Islet of Langerhans (tissue), 1 donor: ENCODE measurements at regions not wholly inside any gene's neighbourhood (a gene's known extent, or its start where the extent isn't known, plus 50 kb on each side); places are given as distances from the start of the nearest gene placed in this dataset.
"Not testable (repeated sequence)": the region's sequence is repeated elsewhere in the genome, so short reads cannot be mapped to it uniquely, and the experiment has no call there.

Experiments used
- FAIRE-seq: peaks from one replicate; lab custom pipeline; 2011; peaks lifted over from hg19 to GRCh38; lab: Jason Lieb, UNC

DNA sequence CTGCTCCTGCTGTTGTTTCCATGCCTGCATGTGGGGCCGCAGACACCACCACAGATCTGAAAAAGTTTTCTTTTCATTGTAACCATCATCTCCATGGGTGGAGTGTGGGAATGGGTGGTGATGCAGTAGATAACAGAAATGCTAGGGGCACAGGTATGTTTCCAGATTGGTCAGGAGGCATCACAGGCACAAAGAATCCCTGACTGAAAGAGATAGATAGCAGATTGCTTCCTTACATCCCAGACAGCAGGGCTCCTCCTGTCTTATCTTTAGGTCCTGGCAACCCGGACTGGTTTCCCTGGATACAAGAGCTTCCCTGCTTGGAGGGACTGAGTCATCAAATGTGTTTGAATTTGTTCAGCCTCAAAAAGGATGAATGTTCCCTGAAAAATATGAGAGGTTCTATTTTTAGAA is 1937.6 kb downstream of the PCDH9 start:
- FAIRE-seq: peak; percentile 93

DNA sequence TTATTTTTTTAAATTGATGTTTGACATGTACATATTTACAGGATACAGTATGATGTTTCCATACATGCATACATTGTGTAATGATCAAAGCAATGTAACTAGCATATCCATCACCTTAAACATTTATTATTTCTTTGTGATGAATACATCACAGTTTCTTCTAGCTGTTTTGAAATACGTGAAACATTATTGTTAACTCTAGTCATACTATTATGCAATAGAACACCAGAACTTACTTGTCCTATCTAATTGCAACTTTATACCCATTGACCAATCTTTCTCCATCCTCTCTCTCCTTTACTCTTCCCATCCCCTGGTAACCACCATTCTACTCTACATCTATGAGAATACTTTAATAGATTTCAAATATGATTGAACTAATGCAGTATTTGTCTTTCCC is 1942.7 kb downstream of the PCDH9 start:
- no peak for FAIRE-seq

DNA sequence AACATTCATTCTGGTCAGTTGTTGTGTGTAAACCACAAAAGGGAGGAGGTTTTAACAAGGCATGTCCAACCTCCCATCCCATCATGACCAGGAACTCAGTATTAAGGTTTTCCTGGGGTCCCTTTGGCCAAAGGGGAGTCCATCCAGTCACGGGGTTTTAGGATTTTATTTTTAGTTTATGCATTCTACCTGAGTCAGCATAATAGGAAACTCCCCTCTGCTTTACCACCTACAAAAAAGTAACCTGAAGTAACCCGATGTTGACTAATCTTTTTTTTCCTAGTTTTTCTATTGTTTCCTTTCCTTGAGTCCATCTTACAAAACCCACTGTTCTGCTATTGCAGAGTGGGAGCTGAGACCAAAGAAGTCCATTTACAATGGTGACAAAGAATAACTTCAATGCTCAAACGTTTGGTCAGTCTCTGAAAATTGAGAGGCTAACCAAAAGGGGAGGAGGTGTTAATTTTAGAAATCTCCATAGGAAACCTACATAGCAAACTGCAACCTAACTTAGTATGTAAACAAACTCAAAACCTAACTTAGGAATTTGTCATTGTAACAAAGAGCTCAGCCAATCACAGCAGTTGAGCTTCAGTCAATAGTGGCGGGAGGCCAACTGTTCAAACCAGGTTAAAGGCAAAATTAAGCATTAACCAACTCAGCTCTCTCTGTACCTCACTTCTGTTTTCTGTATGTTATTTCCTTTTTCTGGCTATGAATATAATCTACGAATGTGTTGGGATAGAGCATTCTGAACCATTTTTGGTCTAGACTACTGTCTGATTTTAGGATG is 1954.1 kb downstream of the PCDH9 start:
- FAIRE-seq: no peak

DNA sequence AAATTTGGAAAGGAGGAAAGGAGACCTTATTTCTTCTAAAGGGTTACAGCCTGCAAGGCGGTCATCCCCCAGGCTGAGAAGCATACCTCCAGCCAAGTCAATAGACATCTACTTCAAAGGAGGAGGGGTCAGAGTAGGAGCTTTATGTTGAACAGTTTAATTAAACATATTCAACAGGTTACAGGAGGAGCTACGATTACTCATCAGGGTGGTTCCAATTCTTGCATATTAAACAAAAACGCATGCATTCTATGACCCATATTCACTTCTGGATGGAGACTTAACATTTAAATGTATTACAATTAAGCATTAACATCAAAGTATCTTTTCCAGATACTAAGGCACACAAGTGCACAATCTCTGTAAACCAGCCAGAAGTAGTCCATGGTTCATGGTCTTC is 1955.0 kb downstream of the PCDH9 start:
- FAIRE-seq: no peak

DNA sequence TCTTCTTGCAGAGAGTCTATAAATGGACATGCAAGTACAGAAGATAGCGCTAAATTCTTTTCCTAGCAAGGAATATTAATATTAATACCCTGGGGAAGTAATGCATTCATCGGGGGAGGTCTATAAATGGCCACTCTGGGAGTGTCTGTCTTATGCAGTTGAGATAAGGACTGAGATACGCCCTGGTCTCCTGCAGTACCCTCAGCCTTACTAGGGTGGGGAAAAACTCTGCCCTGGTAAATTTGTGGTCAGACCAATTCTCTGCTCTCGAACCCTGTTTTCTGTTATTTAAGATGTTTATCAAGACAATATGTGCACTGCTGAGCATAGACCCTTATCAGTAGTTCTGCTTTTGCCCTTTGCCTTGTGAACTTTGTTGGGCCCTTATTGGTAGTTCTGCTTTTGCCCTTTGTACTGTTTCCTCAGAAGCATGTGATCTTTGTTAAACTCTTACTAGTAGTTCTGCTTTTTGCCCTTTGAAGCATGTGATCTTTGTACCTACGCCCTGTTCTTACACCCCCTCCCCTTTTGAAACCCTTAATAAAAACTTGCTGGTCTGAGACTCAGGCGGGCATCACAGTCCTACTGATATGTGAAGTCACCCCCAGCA is 1956.2 kb downstream of the PCDH9 start:
- not testable (repeated sequence) for FAIRE-seq

DNA sequence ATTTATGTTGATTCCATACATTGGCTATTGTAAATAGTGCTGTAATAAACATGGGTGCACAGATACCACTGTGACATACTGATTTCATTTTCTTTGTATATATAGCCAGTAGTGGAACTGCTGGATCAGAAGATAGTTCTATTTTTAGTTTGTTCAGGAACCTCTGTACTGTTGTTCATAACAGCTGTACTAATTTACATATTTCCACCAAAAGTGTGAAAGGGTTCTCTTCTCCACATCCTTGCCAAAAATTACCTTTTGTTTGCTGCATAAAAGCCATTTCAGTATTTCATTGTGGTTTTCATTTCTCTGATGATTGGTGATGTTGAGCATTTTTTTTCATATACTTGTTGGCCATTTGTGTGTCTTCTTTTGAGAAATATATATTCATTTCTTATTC is 1962.1 kb downstream of the PCDH9 start:
- no peak for FAIRE-seq

DNA sequence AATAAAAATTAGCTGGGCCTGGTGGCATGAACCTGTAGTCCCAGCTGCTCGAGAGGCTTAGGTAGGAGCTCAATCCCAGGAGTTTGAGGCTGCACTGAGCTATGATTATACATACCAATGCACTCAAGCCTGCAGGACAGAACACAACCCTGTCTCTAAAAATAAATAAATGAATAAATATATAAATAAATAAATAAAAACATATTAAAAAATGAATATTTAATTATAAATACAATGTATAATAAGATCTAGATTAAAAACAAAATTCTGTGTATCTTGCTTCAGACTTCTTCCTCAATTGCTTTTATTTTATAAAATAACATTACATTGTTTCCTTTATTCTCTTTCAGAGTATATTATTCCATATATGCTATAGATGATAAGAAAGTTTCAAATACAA is 1964.1 kb downstream of the PCDH9 start:
- FAIRE-seq: peak; percentile 17

DNA sequence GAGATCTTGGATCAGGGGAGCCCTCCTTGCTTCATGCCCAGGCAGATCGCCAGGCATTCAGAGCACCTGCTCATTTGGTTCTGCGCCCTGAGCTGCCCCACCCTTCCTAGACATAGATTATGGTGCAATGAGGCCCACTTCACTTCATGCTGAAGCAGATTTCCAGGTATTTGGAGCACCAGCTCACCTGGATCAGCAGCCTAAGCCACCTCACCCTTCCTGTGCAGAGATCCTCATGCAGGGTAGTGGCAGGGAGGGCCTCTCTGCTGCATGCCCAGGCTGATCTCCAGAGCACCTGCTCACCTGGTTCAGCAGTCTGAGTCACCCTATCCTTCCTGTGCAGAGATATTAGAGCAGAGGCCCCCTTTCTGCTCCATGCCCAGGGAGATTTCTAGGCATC is 1966.1 kb downstream of the PCDH9 start:
- FAIRE-seq: no peak

DNA sequence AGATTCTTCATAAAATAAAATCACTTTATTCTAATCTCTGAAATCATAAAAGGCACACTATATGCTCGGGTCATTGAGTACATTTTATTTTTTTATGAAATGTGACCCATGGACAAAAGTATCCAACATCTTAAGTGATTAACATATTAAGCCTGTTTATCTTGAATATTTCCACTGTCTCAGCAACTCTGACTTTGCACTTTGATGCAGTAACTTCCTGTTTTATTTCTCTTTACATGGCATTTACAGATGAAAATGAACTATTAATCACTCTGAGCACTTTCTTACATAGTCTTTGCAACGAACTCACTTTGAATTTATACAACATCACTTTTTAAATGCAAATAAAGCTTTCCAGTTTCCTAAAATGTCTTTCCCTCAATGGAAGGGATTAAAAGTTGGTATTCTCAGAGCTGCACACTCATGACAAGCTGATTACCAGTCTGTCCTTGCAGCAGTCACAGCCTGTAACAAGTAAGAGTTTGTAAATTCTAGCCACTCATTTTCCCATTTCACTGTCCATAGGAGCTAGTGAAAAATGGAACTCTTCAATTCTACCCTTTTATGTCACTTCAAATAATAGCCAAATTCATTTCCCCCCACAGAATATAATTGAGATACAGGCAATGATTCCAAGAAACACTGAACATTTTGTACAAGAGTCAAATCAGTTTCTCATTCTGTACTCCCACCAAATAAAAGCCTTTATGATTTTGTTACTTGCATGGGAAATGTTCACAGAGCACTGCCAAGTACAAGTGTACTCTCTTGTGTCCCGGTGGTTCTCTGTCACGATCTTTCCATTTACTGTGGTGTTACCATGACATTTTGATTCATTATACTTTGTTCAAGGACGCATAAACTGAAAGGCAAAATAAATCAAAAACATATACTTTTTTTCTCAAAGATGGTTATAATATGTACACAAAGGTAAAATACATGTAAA is 1968.9 kb downstream of the PCDH9 start:
- no peak for FAIRE-seq

DNA sequence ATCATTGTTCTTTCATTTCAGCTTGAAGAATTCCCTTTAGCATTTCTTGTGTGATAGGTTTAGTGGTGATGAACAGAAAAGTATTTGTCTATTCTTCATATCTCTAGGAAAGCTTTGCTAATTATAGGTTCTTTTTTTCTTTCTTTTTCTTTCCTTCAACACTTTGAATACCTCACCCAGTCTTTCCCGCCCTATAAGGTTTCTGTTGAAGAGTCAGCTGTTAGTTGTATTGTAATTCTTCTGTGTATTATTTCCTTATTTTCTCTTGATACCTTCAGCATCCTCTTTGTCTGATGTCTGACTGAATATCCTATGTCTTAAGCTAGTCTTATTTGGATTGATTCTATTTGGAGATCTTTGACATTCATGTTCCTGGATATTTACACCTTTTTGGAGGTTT is 1989.4 kb downstream of the PCDH9 start:
- no peak for FAIRE-seq

DNA sequence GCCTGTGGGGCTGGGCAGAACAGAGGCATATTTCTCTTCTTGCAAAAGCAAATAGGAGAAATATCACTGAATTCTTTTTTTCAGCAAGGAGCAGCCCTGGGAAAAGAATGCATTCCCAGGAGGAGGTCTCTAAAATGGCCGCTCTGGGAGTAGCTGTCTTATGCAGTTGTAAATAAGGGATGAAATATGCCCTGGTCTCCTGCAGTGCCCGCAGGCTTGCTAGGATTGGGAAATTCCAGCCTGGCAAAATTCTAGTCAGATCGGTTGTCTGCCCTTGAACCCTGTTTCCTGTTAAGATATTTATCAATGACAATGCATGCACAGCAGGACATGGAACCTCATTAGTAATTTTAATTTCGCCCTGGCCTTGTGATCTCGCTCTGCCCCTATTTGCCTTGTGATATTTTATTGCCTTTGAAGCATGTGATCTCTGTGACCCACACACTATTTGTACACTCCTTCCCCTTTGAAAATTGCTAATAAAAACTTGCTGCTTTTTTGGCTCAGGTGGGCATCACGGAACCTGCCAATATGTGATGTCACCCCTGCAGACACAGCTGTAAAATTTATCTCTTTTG is 1993.2 kb downstream of the PCDH9 start:
- FAIRE-seq: no peak

DNA sequence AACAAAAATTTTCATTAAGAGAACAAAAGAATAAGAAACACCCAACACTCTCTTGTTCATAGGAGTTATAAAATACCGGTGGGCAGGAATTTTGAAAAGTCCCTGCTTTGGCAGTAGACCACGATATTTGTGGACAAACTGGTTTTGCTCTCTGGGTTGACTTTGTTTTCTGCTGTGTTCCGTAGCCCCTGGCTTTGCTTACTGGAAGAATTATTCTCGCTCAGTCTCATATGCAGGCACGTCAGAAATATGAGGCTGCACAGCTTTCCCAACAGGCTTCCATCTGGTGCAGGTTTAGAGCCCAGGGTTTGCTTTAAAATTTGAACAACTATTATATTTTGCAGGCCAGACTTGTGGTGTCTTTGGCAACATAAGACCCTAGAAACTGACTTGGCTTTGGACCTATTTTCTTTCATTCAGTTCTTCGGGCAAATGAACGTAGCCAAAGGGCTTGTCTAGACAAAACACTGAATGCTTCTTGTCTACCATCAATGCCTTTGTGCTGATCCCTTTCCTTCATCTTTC is 2012.6 kb downstream of the PCDH9 start:
- FAIRE-seq: no peak

DNA sequence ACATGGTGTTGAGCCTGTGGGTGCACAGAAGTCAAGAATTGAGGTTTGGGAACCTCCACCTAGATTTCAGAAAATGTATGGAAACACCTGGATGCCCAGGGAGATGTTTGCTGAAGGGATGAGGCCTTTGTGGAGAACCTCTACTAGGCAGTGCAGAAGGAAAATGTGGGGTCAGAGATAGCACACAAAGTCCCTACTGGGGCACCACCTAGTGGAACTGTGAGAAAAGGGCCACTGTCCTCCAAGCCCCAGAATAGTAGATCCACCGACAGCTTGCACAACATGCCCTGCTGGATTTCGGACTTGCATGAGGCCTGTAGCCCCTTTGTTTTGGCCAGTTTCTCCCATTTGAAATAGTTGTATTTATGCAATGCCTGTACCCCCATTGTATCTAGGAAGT is 2027.3 kb downstream of the PCDH9 start:
- not testable (repeated sequence) for FAIRE-seq

DNA sequence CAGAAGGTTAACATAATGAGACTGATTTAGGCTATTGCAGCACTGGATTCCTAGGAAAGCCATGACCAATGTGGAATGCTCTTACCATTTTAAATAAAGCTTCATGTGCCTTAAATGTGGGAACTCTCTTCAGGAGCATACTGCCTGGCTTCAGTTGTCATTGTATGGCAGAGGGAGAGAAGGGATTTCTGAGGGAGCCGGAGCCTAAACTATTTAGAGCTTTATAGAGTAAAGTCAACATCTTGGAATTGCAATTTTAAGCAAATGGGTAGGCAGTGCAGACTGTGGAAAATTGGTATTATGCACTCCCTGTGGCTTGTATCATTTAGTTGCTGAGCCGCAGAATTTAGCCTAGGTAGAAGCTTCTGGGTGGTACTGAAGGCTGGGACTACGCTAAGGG is 2041.4 kb downstream of the PCDH9 start:
- FAIRE-seq: no peak

DNA sequence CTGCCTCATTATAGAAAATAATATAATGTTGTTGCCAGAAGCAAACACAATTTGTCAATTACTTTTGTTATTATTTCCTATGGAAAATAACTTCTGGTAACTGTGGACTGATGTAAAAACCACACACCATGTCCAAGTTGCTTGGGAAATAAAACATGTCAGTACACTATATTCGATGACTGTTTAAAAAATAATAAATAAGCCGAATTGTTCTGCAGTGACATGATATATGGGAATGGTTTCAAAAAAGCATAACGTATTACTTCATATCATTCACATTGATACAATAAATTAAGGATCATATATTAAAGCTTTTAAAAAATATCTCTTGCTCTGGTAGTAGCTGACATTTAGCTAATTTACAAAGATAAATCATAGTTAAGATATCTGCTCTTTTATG is 2062.1 kb downstream of the PCDH9 start:
- FAIRE-seq: no peak

DNA sequence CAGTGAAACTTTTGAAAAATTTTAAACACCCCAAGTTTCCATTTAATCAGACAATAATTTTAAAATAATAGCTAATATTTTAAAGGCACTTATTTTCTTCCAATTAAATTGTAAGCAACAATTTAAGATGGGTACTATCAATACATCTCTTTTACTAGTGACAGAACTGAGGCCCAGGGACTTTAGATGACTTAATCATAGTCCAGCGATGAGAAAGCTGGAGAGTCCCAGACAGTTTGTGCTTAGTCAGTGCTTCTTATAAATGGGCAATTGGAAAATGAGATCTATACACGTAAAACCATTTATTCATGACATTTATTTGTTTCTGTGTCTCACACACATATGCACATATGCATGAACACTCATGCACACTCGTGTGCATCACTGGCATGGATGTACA is 2063.5 kb downstream of the PCDH9 start:
- no peak for FAIRE-seq

DNA sequence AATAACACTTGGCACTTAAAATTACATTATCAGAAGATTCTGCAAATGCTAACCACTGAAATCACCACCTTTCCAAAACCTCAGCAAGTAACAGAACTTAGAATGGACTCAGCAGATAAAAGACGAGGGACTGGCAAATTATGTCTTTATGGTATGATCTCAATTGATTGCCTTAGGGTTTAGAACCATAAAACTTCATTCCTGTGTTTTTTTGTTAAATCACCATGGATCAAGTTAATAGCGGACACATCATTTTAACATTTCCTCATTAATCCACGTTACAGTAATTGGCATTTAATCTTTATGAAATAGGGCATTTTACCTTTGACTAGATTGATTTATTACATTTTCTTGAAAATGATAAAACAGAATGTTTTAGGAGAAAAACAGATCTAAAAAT is 2070.3 kb downstream of the PCDH9 start:
- no peak for FAIRE-seq

DNA sequence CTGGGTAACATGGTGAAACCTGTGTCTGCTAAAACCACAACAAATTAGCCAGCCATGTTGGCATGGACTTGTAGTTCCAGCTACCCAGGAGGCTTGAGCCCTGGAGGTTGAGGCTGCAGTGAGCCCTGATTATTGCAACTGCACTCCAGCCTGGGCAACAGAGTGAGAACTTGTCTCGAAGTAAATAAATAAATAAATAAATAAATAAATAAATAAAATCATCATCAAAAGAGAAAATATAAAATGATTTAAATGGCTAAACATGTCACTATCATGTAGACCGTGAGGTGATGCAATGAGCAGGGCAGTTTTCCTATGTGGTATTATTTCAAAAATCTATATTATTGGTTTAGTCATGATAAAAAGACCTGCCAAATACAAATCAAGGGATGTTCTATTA is 2074.3 kb downstream of the PCDH9 start:
- FAIRE-seq: no peak

DNA sequence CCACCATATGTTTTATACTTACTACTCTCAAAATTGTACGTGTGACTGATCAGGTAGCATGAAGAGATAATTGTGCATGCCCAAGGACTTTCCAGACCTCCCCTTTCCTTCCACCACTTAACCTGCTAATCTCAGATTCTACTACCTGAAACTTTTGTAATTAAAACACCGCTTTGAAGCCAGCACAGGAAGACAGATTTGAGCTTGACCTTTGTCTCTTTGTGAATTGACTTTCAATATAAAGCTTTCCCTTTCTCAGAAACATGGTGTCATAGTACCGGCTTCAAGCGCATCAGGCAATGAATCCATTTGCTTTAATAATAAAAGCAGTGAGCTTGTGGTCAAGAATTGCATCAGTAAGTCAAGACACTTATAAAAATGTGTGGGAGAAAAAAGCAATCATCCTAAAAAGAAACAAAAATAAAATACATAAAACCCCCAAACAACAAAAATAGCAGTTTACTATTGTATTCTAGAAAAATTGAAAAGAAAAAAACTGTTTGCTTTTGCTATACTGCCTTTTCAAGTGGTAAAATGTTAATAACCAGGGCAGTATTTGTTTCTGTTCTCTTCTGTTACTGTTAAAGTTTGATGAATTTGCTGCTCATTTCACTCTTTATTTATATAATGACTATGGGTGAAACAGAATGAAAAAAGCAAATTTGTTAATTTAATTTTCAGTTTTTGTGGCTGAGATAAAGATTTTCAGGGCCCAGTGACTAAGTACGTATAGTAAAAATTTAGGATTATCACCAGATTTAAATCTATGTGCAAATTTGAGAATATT is 2075.3 kb downstream of the PCDH9 start:
- no peak for FAIRE-seq

DNA sequence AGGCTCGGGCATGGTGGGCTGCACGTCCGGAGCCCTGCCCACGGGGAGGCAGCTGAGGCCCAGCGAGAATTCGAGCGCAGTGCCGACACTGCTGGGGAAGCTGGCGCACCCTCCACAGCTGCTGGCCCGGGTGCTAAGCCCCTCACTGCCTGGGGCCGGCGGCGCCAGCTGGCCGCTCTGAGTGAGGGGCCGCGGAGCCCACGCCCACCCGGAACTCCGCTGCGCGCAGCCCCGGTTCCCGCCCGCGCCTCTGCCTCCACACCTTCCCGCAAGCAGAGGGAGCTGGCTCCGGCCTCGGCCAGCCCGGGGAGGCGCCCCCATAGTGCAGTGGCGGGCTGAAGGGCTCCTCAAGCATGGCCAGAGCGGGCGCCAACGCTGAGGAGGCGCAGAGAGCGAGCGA is 2080.4 kb downstream of the PCDH9 start:
- no peak for FAIRE-seq

DNA sequence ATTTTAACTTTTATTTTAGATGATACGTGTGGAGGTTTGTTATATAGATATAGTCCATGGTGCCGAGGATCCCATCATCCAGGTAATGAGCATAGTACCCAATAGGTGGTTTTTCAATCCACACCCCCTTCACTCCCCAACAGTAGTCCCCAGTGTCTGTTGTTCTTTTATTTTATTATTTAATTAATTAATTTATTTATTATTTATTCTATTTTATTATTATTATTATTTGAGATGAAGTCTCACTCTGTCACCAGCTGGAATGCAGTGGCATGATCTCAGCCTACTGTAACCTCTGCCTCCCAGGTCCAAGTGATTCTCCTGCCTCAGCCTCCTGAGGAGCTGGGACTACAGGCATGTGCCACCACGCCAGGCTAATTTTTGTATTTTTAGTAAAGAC is 2086.2 kb downstream of the PCDH9 start:
- FAIRE-seq: no peak

DNA sequence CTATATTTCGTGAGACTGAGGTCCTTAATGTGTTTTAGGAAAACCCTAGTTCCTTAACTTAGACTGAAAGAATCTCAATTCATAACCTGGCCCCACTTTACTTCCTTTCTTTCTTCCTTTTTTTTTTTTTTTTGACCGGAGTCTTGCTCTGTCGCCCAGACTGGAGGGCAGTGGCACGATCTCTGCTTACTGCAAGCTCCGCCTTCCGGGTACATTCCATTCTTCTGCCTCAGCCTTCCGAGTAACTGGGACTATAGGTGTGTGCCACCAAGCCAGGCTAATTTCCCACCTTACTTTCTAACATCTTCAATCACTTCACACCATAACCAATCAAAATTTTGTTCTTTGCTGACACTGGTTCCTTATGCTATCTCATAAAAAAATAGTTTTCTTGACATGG is 2097.0 kb downstream of the PCDH9 start:
- no peak for FAIRE-seq
